A673 (cell line): ENCODE measurements at regions not wholly inside any gene's neighbourhood (a gene's known extent, or its start where the extent isn't known, plus 50 kb on each side); places are given as distances from the start of the nearest gene placed in this dataset.

Experiments used
- BruUV-seq: library from RNA; stranded (reverse); fragments of 400-500 nt; replicated peaks from 2 replicates; lab custom pipeline; 2021; lab: Mats Ljungman, UMichigan
- CTCF ChIA-PET: fragments of 300-600 bp; sonication (Branson Sonifier 250); formaldehyde crosslinking; loops from one replicate; lab custom pipeline; 2022; ENCODE audit warnings: antibody characterized with exemption; lab: Charles Lee
- POLR2A ChIA-PET: fragments of 300-600 bp; sonication (Branson Sonifier 250); formaldehyde crosslinking; loops from one replicate; lab custom pipeline; 2022; ENCODE audit warnings: antibody characterized with exemption; ENCODE audit not compliant: low non-redundant PET; lab: Charles Lee
- DNase-seq: peaks from one replicate; pipeline ENCODE4 v3.0.0-alpha.2; 2015; ENCODE audit warnings: low spot score
- H3K27ac ChIP-seq: fragments of 200-600 bp; sonication (generic); 2 replicates; pipeline ENCODE4 v1.5.1; 2016; ENCODE audit warnings: mixed run types, low read depth, mild to moderate bottlenecking, mixed read lengths, antibody characterized with exemption, low read length; ENCODE audit not compliant: poor library complexity, severe bottlenecking
- H3K27me3 ChIP-seq: fragments of 200-600 bp; sonication (generic); replicated peaks from 2 replicates; pipeline ENCODE4 v1.6.1; 2017; ENCODE audit warnings: mixed run types, low read depth, mild to moderate bottlenecking, mixed read lengths, antibody characterized with exemption, low read length; ENCODE audit not compliant: insufficient read depth, poor library complexity
- H3K36me3 ChIP-seq: fragments of 200-600 bp; sonication (generic); 2 replicates; pipeline ENCODE4 v1.6.1; 2016; ENCODE audit warnings: mixed run types, mild to moderate bottlenecking, mixed read lengths, antibody characterized with exemption, low read length; ENCODE audit not compliant: insufficient read depth, poor library complexity, severe bottlenecking
- H3K4me1 ChIP-seq: fragments of 200-600 bp; sonication (generic); 2 replicates; pipeline ENCODE4 v1.6.1; 2017; ENCODE audit warnings: mixed run types, mild to moderate bottlenecking, mixed read lengths, antibody characterized with exemption, low read length; ENCODE audit not compliant: insufficient read depth, poor library complexity, severe bottlenecking
- H3K4me3 ChIP-seq: fragments of 200-600 bp; sonication (generic); 2 replicates; pipeline ENCODE4 v1.5.1; 2016; ENCODE audit warnings: low read depth, mixed run types, mild to moderate bottlenecking, mixed read lengths, low read length; ENCODE audit not compliant: poor library complexity, severe bottlenecking
- H3K9me3 ChIP-seq: fragments of 200-600 bp; sonication (generic); 2 replicates; pipeline ENCODE4 v1.6.1; 2016; ENCODE audit warnings: mixed run types, low read depth, mild to moderate bottlenecking, mixed read lengths, antibody characterized with exemption, low read length; ENCODE audit not compliant: poor library complexity, severe bottlenecking
- CTCF ChIP-seq: fragments of 300-800, 200-600 bp; sonication (generic); conservative IDR thresholded peaks from 2 replicates; pipeline ENCODE4 v1.5.1; 2017; ENCODE audit warnings: low read depth, mild to moderate bottlenecking, antibody characterized with exemption, low read length, moderate library complexity, mixed read lengths
- EZH2 ChIP-seq: fragments of 200-600 bp; sonication (generic); IDR thresholded peaks from 2 replicates; pipeline ENCODE4 v1.6.1; 2017; ENCODE audit warnings: borderline replicate concordance, low read depth, mild to moderate bottlenecking, mixed read lengths, antibody characterized with exemption, low read length; ENCODE audit not compliant: poor library complexity, severe bottlenecking
- intact Hi-C: fragments of 100-400 bp; cut with micrococcal nuclease; formaldehyde crosslinking; loops from one replicate; pipeline ENCODE4 v1.10.0; 2022; ENCODE audit not compliant: unreplicated experiment

- POLR2A ChIA-PET = no interaction called here
- DNase-seq = no peak
- Histone ChIP-seq H3K4me3 (no peak overlapping the region), H3K27me3 (no peaks in the 10 kb centered on the region), H3K27ac (no peak overlapping the region), H3K36me3 (no peaks in the 10 kb centered on the region), H3K4me1 (no peaks in the 10 kb centered on the region), H3K9me3 (no peaks in the 10 kb centered on the region)
- CTCF ChIA-PET = no interaction called here
- intact Hi-C loops = no loop called here
- TF ChIP-seq EZH2 = no peak
- no peak for TF ChIP-seq CTCF
- BruUV-seq = no TSS peak
These were observed 81.2 kb upstream of the CADPS start for GRCh38 chr3:62956411-62956810.

GRCh38 chr3:62961874-62962556 lies 86.8 kb upstream of the CADPS start:
- Histone ChIP-seq H3K4me3 (no peak overlapping the region), H3K4me1 (no peaks in the 10 kb centered on the region), H3K36me3 (no peaks in the 10 kb centered on the region), H3K27ac (no peak overlapping the region), H3K27me3 (no peaks in the 10 kb centered on the region), H3K9me3 (no peaks in the 10 kb centered on the region)
- ChIA-PET CTCF (no interaction called here), POLR2A (no interaction called here)
- no peak for DNase-seq
- TF ChIP-seq EZH2 (no peak), CTCF (no peak)
- no TSS peak for BruUV-seq
- intact Hi-C loops = no loop called here

GRCh38 chr3:62962714-62963113 lies 87.5 kb upstream of the CADPS start:
- no peaks in the 10 kb centered on the region for H3K9me3 ChIP-seq
- no TSS peak for BruUV-seq
- ChIA-PET POLR2A (no interaction called here), CTCF (no interaction called here)
- DNase-seq = no peak
- H3K27me3 ChIP-seq = no peaks in the 10 kb centered on the region
- no peak overlapping the region for H3K27ac ChIP-seq
- intact Hi-C loops = no loop called here
- no peaks in the 10 kb centered on the region for H3K36me3 ChIP-seq
- no peak overlapping the region for H3K4me3 ChIP-seq
- no peaks in the 10 kb centered on the region for H3K4me1 ChIP-seq
- TF ChIP-seq EZH2 = no peak
- TF ChIP-seq CTCF = no peak
